Fibroblast of pulmonary artery (primary cell): ENCODE measurements at regions not wholly inside any gene's neighbourhood (a gene's known extent, or its start where the extent isn't known, plus 50 kb on each side); places are given as distances from the start of the nearest gene placed in this dataset.

Experiments
- DNase-seq: peaks from one replicate; pipeline ENCODE4 v3.0.0-alpha.2; 2010; ENCODE audit warnings: low read depth
- H3K4me3 ChIP-seq: replicated peaks from 2 replicates; pipeline ENCODE4 v1.5.1; 2011; ENCODE audit warnings: low read depth, mild to moderate bottlenecking, control low read depth, low read length, moderate library complexity
- TF ChIP-seq, protein P1 (sequence below): IDR thresholded peaks from 2 replicates; pipeline ENCODE4 v1.5.1; 2011; ENCODE audit warnings: mild to moderate bottlenecking, control low read depth, low read length, inconsistent platforms; ENCODE audit errors: missing control alignments

DNA sequence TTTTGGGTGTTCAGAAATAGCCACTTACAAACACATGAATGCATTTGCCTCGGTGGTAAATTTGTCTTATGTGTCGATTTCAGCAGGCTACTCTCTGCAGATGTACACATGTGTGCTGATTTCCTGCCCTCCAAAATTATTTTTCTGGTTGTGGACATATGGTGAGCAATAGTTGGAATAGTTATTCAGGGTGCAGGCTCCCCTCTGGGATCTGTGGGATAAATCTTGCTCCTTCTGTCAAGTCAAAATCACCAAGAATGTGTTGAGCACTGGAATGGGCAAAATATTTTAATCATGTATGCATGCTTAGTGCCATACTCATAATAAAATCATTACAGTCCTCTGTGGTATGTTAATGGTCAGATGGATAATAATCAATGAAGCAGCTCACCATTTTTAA is 684.5 kb downstream of the BCL11A start:
- DNase-seq = no peak
- TF ChIP-seq, protein P1, sequence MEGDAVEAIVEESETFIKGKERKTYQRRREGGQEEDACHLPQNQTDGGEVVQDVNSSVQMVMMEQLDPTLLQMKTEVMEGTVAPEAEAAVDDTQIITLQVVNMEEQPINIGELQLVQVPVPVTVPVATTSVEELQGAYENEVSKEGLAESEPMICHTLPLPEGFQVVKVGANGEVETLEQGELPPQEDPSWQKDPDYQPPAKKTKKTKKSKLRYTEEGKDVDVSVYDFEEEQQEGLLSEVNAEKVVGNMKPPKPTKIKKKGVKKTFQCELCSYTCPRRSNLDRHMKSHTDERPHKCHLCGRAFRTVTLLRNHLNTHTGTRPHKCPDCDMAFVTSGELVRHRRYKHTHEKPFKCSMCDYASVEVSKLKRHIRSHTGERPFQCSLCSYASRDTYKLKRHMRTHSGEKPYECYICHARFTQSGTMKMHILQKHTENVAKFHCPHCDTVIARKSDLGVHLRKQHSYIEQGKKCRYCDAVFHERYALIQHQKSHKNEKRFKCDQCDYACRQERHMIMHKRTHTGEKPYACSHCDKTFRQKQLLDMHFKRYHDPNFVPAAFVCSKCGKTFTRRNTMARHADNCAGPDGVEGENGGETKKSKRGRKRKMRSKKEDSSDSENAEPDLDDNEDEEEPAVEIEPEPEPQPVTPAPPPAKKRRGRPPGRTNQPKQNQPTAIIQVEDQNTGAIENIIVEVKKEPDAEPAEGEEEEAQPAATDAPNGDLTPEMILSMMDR = no peak

DNA sequence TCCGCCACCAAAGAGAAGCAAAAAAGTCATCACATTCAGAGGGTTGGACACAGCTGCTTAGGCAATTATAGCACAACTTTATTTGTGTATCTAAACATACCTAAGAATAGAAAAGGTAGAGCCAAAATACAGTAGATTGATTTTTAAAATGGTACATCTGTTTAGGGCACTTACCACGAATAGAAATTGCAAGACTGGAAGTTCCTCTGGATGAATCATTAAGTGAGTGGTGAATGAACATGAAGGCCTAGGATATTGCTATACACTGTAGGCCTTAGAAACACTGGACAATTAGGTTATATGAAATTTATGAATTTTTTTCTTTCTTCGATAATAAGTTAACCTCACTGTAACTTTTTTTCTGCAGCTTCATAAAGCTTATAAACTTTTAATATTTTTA is 687.0 kb downstream of the BCL11A start:
- DNase-seq = no peak
- TF ChIP-seq, protein P1 = no peak
- no peak overlapping the region for H3K4me3 ChIP-seq

More for the DNA sequence above, 684.5 kb downstream of the BCL11A start:
- no peak overlapping the region for H3K4me3 ChIP-seq

DNA sequence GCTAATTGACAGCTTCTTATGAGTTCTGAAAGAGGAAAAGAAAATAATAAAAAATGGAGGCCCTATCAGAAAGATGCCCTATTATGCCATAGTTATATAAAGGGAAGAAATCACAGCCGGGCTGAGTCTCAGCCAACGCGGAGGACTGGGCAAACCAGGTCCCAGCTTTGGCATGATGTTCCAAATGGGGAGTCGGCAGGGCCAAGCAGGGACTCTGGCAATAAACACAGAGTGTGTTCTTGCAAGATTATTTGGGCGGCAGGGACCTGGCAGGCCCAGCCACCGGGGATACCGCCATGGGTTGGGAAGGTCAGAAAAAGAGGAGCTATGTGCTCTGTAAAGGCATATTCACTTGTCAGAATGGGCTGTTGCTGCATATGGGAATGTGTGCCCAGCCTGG is 694.9 kb downstream of the BCL11A start:
- no peak overlapping the region for H3K4me3 ChIP-seq
- no peak for DNase-seq
- TF ChIP-seq, protein P1 = no peak

DNA sequence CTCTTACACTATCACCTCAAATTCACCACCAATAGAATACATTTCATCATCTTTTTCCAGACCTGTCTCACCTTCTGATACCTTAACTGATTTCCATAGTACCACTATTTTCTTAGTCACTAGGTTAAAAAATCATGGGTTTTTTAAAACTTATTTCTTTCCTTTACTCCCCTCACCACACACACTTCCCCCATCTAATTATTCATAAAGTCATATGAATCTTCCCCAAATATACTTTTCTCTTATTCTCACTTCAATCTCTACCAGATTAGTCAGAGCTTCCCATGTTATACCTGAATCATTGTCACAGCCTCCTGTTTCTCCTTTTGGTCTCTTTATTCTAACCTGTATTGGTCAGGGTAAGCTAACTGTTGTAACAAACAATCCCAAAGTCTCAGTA is 696.3 kb downstream of the BCL11A start:
- TF ChIP-seq, protein P1 = no peak
- no peak for DNase-seq
- no peak overlapping the region for H3K4me3 ChIP-seq

DNA sequence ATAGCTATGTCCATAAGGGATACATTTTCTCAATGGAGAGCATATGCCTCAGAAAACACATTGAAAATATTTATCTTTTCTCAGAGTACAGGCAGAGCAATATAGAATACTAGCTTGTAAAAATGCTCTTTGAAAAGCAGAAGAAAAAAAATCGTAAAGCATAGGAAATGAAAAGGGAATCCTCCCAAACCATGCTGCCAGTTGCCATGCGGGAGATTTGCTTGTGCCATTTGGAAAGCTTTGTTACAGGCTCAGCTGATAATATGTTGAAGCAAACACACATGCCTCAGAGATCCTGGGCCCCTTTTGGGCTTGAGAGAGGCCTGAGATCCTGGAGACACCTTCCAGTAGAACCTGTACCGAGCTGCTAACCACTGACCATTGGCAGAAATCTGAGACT is 697.1 kb downstream of the BCL11A start:
- H3K4me3 ChIP-seq = no peak overlapping the region
- TF ChIP-seq, protein P1 = no peak
- no peak for DNase-seq

DNA sequence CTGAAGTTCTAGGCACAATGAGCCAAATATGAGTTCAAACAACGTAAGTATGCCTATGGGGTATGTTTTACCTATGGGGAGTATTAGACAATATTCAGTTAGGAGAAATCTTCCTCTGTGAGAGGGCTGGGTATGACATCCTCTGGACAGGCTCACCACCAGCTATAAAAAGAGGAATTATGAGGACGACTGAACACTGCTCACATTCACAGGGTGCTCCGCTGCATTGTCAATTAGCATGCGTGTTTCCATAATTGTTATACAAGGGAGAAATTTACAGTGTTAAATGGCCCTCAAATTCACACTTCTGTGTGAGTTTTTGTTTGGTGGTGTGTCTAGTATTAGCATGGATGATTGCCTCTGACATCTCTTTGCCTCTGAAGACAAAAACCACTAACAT is 700.4 kb downstream of the BCL11A start:
- H3K4me3 ChIP-seq = no peak overlapping the region
- no peak for DNase-seq
- TF ChIP-seq, protein P1 = no peak

DNA sequence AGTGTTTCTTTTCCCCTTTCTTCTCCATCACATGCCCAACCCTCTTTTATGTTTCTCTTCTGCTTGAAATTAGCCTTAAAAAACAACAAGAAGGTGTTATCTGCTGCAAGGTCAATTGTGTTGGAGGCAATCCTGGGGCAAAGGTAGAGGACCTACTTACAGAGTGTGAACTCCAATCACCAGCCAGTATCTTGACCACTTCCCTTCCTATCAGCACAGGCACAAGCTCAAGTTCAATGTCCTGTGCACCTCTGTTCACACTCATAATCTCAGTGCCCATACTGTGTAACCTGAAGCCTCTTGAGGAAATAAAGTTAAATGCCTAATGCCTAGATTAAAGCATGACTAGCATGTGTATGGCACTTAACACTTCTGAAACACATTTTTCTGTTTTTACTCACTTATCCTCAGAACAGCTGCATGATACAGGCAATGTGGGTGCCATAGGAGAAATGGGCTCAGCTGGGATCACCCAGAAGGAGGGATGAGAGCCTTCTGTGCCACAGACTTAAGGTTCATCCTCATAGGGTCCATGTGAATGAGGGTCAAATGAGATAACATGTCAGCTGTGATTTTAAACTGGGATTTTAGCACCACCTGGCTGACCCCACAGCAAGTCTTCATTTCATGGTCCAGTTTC is 701.5 kb downstream of the BCL11A start:
- H3K4me3 ChIP-seq = no peak overlapping the region
- DNase-seq = no peak
- TF ChIP-seq, protein P1 = no peak
